ENCODE measurements at regions not wholly inside any gene's neighbourhood (a gene's known extent, or its start where the extent isn't known, plus 50 kb on each side); places are given as distances from the start of the nearest gene placed in this dataset.

DNA sequence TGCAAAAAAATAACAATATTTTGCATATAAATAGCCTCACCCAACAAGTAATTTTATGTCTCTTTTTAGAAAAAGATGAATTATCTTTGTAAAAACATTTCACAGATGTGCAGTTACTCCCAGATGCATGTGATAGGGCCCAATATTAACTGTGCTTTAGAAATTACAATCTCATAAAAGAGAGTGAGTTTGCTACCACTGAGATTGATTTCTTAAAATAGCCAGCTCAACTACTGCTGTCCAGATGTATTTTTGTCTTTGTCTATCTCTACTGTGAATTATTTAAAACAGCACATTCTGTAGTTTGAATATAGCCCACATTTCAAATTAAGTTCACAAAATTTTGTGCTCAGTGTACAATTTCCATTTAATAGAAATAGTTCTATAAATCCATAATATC is 177.0 kb upstream of the TTC29 start:
- H3K4me3 ChIP-seq (ENCODE audit: low read depth, low read length), result no peak overlapping the region
- TF ChIP-seq, protein P1, sequence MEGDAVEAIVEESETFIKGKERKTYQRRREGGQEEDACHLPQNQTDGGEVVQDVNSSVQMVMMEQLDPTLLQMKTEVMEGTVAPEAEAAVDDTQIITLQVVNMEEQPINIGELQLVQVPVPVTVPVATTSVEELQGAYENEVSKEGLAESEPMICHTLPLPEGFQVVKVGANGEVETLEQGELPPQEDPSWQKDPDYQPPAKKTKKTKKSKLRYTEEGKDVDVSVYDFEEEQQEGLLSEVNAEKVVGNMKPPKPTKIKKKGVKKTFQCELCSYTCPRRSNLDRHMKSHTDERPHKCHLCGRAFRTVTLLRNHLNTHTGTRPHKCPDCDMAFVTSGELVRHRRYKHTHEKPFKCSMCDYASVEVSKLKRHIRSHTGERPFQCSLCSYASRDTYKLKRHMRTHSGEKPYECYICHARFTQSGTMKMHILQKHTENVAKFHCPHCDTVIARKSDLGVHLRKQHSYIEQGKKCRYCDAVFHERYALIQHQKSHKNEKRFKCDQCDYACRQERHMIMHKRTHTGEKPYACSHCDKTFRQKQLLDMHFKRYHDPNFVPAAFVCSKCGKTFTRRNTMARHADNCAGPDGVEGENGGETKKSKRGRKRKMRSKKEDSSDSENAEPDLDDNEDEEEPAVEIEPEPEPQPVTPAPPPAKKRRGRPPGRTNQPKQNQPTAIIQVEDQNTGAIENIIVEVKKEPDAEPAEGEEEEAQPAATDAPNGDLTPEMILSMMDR (conservative IDR thresholded peaks at IDR 0.05; ENCODE audit: low read depth, low read length), result no peak
- DNase-seq (ENCODE audit: low read depth), result no peak

DNA sequence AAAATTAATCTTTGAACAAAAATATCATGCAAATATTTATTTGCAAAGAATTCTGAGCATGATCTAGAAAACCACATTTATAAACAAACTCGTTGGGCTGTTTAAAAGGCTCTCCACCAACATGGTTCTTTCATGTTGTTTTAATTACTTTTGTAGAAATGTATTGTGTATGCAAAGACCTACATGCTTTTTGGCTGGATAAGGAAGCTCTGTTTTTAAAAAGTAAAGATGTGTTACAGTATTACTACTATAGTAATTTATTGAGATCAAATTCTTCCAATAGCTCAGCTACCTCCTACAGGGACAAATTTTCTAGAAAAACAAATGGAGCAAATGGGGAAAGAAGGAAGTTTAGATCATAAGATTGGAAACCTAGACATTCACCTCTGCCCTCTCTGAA is 177.5 kb upstream of the TTC29 start:
- TF ChIP-seq, protein P1 (conservative IDR thresholded peaks at IDR 0.05; ENCODE audit: low read depth, low read length), result no peak
- DNase-seq (ENCODE audit: low read depth), result no peak
- H3K4me3 ChIP-seq (ENCODE audit: low read depth, low read length), result no peak overlapping the region

DNA sequence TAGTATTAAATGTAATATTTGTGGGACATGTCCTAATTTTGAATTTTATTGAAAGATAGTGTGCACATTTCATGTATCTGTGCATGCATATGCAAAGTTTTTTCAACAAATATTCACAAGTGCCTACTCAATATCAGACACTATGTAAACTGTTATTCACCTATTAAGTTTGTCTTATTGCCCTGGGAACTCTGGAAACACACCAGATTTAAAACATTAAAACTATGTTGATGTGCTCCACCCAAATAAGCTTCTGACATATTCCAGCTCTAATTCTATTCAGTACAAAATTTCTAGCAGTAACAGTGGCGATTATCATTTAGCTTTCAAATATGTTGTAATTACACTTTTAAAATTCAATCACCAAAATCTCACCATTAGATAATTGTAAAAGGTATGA is 183.1 kb upstream of the TTC29 start:
- TF ChIP-seq, protein P1 (conservative IDR thresholded peaks at IDR 0.05; ENCODE audit: low read depth, low read length), result no peak
- DNase-seq (ENCODE audit: low read depth), result no peak
- no peak overlapping the region for H3K4me3 ChIP-seq (ENCODE audit: low read depth, low read length)

DNA sequence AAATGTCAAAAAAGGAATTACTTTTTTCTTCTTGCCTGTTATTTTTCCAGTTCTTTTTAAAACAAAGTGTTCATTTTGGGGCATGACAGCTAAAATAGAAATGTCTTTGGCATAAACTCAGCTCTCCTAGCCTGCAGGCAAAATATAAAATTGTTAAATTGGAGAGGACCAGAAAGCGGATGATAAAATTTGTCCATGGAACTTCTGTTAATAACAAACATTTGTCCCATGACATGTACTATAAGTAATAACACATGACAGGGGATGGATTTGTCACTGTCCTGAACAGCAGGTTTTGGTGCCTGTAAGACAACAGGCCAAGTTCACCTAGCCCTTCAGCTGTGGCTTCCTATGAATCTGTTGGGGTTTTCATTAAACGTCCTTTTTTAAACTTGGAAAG is 184.0 kb upstream of the TTC29 start:
- H3K4me3 ChIP-seq (ENCODE audit: low read depth, low read length), result no peak overlapping the region
- TF ChIP-seq, protein P1 (conservative IDR thresholded peaks at IDR 0.05; ENCODE audit: low read depth, low read length), result no peak
- no peak for DNase-seq (ENCODE audit: low read depth)

DNA sequence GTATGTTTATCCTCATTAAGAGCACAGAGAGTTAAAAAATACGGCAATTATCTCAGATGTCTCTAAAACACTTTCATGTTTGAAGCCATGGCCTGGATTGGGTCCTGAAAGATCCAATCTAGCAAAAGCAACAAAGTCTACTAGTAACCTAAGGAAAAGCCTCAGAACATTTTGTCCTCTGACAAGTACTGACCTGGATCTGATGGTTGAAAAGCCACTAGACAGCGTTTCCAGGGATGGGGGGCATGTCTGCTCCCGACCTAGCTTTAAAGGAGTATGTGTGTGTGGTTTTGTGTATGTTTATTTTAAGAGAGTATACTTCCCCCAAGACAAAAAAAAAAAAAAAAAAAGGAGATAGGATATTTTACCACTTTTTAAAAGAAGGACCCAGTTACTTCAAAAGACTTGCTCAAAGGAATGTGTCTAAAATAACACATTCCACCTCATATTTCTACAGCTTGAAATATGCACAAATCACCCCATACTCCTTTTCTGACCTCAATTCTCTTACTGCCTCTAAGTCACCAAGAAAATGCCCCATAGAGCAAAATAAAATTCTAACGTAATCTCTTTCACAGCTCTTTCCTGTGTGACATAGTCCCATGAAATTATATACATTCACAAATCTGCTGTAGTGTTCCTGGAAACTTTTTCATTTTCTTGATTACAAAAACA is 189.0 kb upstream of the TTC29 start:
- TF ChIP-seq, protein P1 (conservative IDR thresholded peaks at IDR 0.05; ENCODE audit: low read depth, low read length), result no peak
- DNase-seq (ENCODE audit: low read depth), result no peak

DNA sequence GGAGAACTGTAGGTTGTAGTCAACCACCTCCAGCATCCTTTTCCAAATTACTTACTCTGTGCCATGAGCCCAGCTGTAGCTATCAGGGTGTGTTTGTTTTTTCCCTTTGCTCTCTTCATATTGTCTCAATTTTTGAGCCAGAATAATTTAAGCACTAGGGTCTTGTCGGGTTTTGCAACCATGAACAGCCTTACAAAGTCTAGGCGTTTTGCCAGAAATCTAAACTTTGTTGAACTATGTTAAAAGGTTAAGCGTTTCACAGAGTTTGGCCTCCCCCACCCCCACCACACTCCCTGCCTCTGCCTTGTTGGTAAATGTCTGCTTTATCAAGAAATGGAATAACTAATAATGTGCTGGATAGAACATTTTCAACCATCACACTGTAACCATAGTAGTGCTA is 190.6 kb upstream of the TTC29 start:
- H3K4me3 ChIP-seq (ENCODE audit: low read depth, low read length), result no peak overlapping the region
- TF ChIP-seq, protein P1 (conservative IDR thresholded peaks at IDR 0.05; ENCODE audit: low read depth, low read length), result no peak
- DNase-seq (ENCODE audit: low read depth), result no peak

More for the DNA sequence above, 189.0 kb upstream of the TTC29 start:
- no peak overlapping the region for H3K4me3 ChIP-seq (ENCODE audit: low read depth, low read length)

DNA sequence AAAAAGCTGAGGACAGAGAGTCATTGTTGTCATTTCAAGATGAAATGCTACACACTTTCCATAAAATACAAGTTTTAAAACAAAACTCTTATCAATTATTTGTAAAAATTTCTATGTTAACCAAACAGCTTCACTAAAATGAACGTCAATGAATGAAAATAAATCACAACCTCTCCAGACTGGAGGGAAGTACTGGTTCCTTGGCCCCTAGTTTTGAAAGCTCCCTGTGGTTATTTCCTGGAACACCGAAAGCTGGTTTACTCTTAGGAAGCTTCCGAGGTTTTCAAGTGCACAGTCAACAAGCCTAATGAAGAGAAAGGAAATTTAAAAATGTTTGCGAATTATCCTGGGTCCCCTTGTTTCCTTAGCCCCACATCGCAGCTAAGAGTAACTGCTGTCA is 191.1 kb upstream of the TTC29 start:
- TF ChIP-seq, protein P1 (conservative IDR thresholded peaks at IDR 0.05; ENCODE audit: low read depth, low read length), result no peak
- DNase-seq (ENCODE audit: low read depth), result no peak
- H3K4me3 ChIP-seq (ENCODE audit: low read depth, low read length), result no peak overlapping the region
